ENCODE measurements at regions not wholly inside any gene's neighbourhood (a gene's known extent, or its start where the extent isn't known, plus 50 kb on each side); places are given as distances from the start of the nearest gene placed in this dataset.

- no peak for DNase-seq
- TF ChIP-seq GATA1 (IDR thresholded peaks at IDR 0.05; ENCODE audit: low read depth, low read length) (no peak), POLR2A (IDR thresholded peaks at IDR 0.05; ENCODE audit: low read length) (no peak)
These were observed 119.4 kb downstream of the MRPS6 start for GRCh38 chr21:34192646-34193285.

GRCh38 chr21:34195335-34195734 lies 122.0 kb downstream of the MRPS6 start:
- no peak for DNase-seq
- TF ChIP-seq GATA1 (IDR thresholded peaks at IDR 0.05; ENCODE audit: low read depth, low read length) (no peak), POLR2A (IDR thresholded peaks at IDR 0.05; ENCODE audit: low read length) (no peak)

- TF ChIP-seq GATA1 (IDR thresholded peaks at IDR 0.05; ENCODE audit: low read depth, low read length) (no peak), POLR2A (IDR thresholded peaks at IDR 0.05; ENCODE audit: low read length) (no peak)
- no peak for DNase-seq
These were observed 123.6 kb downstream of the MRPS6 start for GRCh38 chr21:34196996-34197395.

- no peak for TF ChIP-seq GATA1 (IDR thresholded peaks at IDR 0.05; ENCODE audit: low read depth, low read length)
- no peak for TF ChIP-seq POLR2A (IDR thresholded peaks at IDR 0.05; ENCODE audit: low read length)
- no peak for DNase-seq
These were observed 124.2 kb downstream of the MRPS6 start for GRCh38 chr21:34197561-34197960.

GRCh38 chr21:34198231-34199120 lies 125.1 kb downstream of the MRPS6 start:
- no peak for DNase-seq
- no peak for TF ChIP-seq GATA1 (IDR thresholded peaks at IDR 0.05; ENCODE audit: low read depth, low read length)
- TF ChIP-seq POLR2A (IDR thresholded peaks at IDR 0.05; ENCODE audit: low read length) = no peak

- no peak for DNase-seq
- TF ChIP-seq POLR2A (IDR thresholded peaks at IDR 0.05; ENCODE audit: low read length) (no peak), GATA1 (IDR thresholded peaks at IDR 0.05; ENCODE audit: low read depth, low read length) (no peak)
These were observed 125.9 kb downstream of the MRPS6 start for GRCh38 chr21:34199121-34199910.

DNA sequence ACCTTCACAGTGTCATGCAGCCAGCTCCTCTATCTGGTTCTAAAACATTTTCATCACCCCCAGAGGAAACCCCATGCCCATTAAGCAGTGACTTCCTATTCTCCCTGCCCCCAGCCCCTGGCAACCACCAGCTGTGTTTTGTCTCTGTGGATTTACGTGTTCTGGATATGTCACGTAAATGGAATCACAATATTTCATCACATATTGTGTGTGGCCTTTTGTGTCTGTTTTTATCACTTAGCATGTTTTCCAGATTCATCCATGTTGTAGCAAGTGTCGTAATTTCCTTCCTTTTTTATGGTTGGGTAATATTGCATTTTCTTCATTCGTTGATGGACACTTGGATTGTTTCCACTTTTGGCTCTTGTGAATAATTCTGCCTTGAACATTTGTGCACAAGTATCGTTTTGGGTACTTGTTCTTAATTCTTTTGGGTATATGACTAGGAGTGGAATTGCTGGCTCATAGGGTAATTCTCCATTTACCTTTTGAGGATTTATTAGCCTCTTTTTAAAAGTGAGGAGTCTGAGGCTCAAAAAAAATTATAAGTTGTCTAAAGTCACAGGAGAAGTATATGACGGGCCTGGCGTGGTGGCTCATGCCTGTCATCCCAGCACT lies 127.0 kb downstream of the MRPS6 start:
- DNase-seq = no peak
- TF ChIP-seq GATA1 (IDR thresholded peaks at IDR 0.05; ENCODE audit: low read depth, low read length) = no peak
- TF ChIP-seq POLR2A (IDR thresholded peaks at IDR 0.05; ENCODE audit: low read length) = no peak

DNA sequence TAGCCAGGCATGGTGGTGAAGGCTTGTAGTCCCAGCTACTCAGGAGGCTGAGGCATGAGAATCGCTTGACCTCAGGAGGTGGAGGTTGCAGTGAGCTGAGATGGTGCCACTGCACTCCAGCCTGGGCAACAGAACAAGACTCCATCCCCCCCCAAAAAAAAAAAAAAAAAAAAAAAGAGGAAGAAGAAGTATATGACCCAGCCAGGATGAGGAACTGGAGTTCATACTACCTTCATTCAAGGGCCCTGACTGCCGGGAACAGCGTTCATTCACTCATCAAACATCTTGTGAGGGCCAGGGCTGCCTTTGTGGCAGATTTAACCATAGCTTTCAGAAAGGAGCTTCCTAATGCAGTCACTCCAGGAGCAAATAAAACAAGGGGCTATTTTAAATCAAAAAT lies 127.6 kb downstream of the MRPS6 start:
- no peak for DNase-seq
- TF ChIP-seq POLR2A (IDR thresholded peaks at IDR 0.05; ENCODE audit: low read length) (no peak), GATA1 (IDR thresholded peaks at IDR 0.05; ENCODE audit: low read depth, low read length) (no peak)

GRCh38 chr21:34201481-34201858 lies 128.1 kb downstream of the MRPS6 start:
- TF ChIP-seq POLR2A (IDR thresholded peaks at IDR 0.05; ENCODE audit: low read length) = no peak
- TF ChIP-seq GATA1 (IDR thresholded peaks at IDR 0.05; ENCODE audit: low read depth, low read length) = no peak
- no peak for DNase-seq

DNA sequence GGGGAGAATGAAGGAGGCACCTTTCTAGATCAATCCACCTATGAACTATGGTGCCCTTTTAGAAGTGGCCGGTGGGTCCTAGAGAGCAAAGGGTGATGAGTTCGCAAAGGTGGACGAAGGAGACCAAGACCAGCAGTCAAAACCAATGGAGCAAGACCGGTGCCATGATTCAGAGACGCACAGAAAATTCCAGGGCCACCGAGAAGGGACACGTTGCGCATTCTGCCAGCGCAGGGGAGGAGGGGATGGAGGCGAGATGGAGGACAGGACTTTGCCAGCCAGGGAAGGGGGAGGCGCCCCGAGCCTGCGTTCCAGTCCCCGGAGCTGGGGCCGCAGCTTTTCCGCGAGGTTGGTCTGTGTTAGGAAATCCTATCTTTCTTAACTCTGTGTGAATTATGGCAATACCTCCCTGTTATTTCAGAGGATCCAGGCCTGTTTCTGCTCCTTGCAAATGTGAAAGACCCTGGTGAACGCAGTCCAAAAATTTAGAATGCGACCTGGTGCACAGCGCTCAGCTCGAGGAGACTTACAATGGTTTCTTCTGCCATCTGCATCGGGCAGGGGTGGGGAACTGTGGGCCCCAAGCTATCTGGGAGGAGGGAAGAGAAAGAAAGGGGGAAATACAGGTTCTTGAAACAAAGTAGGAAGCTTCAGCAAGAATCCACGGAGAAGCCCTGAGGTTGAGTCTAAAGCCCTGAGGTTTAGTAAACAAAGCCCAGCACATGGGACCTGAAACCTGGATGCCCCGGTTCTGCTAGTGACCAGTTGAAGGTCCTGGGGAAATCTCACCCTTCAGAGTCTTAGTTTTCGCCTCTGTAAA lies 129.4 kb downstream of the MRPS6 start:
- no peak for DNase-seq
- TF ChIP-seq GATA1 (IDR thresholded peaks at IDR 0.05; ENCODE audit: low read depth, low read length) (no peak), POLR2A (IDR thresholded peaks at IDR 0.05; ENCODE audit: low read length) (no peak)

DNA sequence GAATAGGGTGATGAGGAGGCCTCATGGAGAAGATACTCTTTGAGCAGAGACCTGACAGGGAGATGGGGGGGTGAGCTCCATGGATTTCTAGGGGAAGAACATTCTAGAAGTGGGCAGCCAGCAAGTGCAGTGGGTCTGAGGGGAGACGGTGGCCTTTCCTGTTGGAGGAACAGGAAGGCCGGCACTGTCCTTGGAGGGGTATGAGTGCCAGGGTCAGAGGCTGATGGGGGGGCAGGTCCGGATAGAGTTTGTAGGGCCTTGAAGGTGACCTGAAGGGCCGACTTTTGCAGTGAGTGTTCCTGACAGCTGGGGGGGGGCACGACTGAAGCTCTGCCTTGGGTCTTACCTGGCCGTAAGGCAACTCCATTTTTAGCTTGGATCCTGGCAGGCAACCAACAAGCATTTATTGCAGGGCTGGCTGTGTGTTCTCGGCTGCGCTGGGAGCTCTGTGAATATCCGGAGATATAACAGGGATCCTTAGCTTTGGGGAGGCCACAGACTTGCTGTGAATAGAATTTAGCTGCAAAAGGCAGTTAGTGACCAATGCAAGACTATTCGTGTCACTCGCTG lies 130.6 kb downstream of the MRPS6 start:
- no peak for TF ChIP-seq GATA1 (IDR thresholded peaks at IDR 0.05; ENCODE audit: low read depth, low read length)
- DNase-seq = no peak

DNA sequence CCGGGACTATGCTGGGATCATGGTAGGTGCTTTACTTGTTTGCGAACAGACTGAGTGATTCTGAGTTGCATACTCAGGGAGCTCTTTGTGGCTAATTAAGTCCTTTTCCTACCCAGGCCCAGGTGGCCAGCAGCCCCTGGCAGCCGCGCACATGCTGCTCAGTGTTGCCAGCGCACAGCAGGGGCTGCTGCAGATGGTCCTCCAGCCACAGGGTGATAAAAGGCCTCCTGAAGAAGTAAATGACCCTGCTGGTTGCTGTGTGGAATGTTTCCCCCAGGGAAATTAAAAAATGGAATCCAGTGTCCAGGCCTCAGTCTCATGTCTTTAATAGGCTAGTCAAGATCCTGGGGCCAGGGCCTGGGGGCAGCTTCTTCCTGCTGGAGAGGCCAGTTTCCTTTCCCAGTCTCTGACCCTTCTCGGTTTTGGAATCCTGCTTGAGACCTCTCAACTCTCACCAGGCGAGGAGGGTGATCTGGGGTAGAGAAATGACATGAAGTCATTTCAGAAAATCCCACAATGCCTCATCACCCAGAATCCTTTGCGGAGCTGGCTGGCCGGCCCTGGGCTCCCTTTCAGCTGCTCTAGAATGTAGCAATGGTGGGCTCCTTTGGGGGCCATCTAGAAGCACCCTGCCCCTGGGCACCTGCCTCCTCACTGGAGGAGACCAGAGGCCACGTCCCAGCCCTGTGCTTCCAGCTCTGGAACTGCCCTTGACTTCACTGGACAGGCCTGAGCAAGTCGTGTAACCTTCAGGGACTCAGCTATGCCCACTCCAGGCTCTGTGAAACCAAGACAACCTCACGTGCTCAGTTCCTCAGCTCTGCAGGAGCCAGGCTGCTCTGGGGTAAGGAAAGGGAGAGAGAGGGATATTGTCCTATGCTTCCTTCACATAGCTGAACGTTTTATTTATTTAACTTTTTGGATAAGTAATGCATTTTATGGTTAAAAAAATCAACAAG lies 131.4 kb downstream of the MRPS6 start:
- TF ChIP-seq GATA1 (IDR thresholded peaks at IDR 0.05; ENCODE audit: low read depth, low read length) (no peak), POLR2A (IDR thresholded peaks at IDR 0.05; ENCODE audit: low read length) (no peak)
- no peak for DNase-seq

All from erythroblast (primary cell).